ENCODE measurements at regions not wholly inside any gene's neighbourhood (a gene's known extent, or its start where the extent isn't known, plus 50 kb on each side); places are given as distances from the start of the nearest gene placed in this dataset.

GRCh38 chr12:127515941-127516340 is 751.0 kb upstream of the TMEM132C start:
- H3K4me2 ChIP-seq (ENCODE audit: low read length): peak overlapping the region; percentile 30
- CTCF ChIA-PET: no interaction called here
- POLR2A ChIA-PET (ENCODE audit: unreplicated experiment): interaction anchor here (1.0 kb wide), 1 partner anchor 275 kb away, joined by 3 read pairs; no protein-coding TSS in a partner anchor
- no peaks in the 10 kb centered on the region for H3K27me3 ChIP-seq (ENCODE audit: low read length)
- no peaks in the 10 kb centered on the region for H3F3A ChIP-seq (ENCODE audit: low read length, unreplicated experiment)
- BruUV-seq (replicated peaks): no TSS peak
- peak overlapping the region; percentile 36; the same call in 1 of the 2 replicates for H3K27ac ChIP-seq (ENCODE audit: low read length)
- no peaks in the 10 kb centered on the region for H4K20me1 ChIP-seq (ENCODE audit: low read length)
- ATAC-seq (no peak; the same call in 1 of the 2 replicates), DNase-seq (peak; percentile 27)
- H3K4me1 ChIP-seq (ENCODE audit: insufficient read depth, low read length): peaks cover 26% of the 10 kb centered on the region
- H3K9me3 ChIP-seq (ENCODE audit: low read length): no peaks in the 10 kb centered on the region
- intact Hi-C loops (cut with micrococcal nuclease): no loop called here
- no peak overlapping the region for H3K9ac ChIP-seq (ENCODE audit: low read length)
- no peaks in the 10 kb centered on the region for H3K36me3 ChIP-seq (ENCODE audit: low read depth, low read length)
- H2AFZ ChIP-seq (ENCODE audit: low read length): peak overlapping the region; percentile 36
- H3K4me3 ChIP-seq (ENCODE audit: low read length): no peak overlapping the region
- H3K9me2 ChIP-seq (replicated peaks; ENCODE audit: low read length): no peaks in the 10 kb centered on the region
- TF ChIP-seq EZH2phosphoT487 (IDR thresholded peaks at IDR 0.05; ENCODE audit: borderline replicate concordance, low read length): no peak
- H3K79me2 ChIP-seq (ENCODE audit: low read length): no peaks in the 10 kb centered on the region

DNA sequence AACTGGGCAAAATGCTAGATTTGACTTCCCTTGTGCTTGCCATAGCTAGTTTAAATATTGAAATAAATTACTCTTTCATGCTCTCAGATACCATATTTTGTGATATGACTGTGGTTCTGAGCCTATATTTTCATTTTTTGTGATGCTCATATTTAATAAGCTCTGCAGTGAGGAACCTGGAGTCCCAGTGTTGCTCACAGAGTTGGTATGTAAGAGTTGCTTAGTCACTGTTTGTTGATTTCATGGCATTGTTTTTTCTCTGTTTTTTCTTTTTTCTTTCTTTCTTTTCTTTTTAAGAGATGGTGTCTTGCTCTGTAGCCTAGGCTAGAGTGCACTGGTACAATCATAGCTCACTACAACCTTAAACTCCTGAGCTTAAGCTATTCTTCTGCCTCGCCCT is 750.5 kb upstream of the TMEM132C start:
- Histone ChIP-seq H3K4me1 (ENCODE audit: insufficient read depth, low read length) (peaks cover 21% of the 10 kb centered on the region), H3F3A (ENCODE audit: low read length, unreplicated experiment) (no peaks in the 10 kb centered on the region), H4K20me1 (ENCODE audit: low read length) (no peaks in the 10 kb centered on the region), H3K4me3 (ENCODE audit: low read length) (no peak overlapping the region), H3K4me2 (ENCODE audit: low read length) (peak overlapping the region; percentile 30), H3K36me3 (ENCODE audit: low read depth, low read length) (no peaks in the 10 kb centered on the region), H3K27me3 (ENCODE audit: low read length) (no peaks in the 10 kb centered on the region), H3K9me3 (ENCODE audit: low read length) (no peaks in the 10 kb centered on the region), H3K79me2 (ENCODE audit: low read length) (no peaks in the 10 kb centered on the region), H3K9ac (ENCODE audit: low read length) (no peak overlapping the region), H3K27ac (ENCODE audit: low read length) (peak overlapping the region; percentile 36; the same call in 1 of the 2 replicates), H2AFZ (ENCODE audit: low read length) (peak overlapping the region; percentile 36; the same call in 1 of the 2 replicates), H3K9me2 (replicated peaks; ENCODE audit: low read length) (no peaks in the 10 kb centered on the region)
- ChIA-PET CTCF (no interaction called here), POLR2A (ENCODE audit: unreplicated experiment) (interaction anchor here (1.0 kb wide), 1 partner anchor 276 kb away, joined by 3 read pairs; no protein-coding TSS in a partner anchor)
- ATAC-seq (peak; percentile 67), DNase-seq (peak; percentile 70)
- TF ChIP-seq EZH2 (IDR thresholded peaks at IDR 0.05; ENCODE audit: low read length, unreplicated experiment) (no peak), EZH2phosphoT487 (IDR thresholded peaks at IDR 0.05; ENCODE audit: borderline replicate concordance, low read length) (no peak)
- TF ChIP-seq, protein P1, sequence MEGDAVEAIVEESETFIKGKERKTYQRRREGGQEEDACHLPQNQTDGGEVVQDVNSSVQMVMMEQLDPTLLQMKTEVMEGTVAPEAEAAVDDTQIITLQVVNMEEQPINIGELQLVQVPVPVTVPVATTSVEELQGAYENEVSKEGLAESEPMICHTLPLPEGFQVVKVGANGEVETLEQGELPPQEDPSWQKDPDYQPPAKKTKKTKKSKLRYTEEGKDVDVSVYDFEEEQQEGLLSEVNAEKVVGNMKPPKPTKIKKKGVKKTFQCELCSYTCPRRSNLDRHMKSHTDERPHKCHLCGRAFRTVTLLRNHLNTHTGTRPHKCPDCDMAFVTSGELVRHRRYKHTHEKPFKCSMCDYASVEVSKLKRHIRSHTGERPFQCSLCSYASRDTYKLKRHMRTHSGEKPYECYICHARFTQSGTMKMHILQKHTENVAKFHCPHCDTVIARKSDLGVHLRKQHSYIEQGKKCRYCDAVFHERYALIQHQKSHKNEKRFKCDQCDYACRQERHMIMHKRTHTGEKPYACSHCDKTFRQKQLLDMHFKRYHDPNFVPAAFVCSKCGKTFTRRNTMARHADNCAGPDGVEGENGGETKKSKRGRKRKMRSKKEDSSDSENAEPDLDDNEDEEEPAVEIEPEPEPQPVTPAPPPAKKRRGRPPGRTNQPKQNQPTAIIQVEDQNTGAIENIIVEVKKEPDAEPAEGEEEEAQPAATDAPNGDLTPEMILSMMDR (conservative IDR thresholded peaks at IDR 0.05; ENCODE audit: low read depth, low read length): no peak
- intact Hi-C loops (cut with micrococcal nuclease): no loop called here
- BruUV-seq (replicated peaks): no TSS peak

DNA sequence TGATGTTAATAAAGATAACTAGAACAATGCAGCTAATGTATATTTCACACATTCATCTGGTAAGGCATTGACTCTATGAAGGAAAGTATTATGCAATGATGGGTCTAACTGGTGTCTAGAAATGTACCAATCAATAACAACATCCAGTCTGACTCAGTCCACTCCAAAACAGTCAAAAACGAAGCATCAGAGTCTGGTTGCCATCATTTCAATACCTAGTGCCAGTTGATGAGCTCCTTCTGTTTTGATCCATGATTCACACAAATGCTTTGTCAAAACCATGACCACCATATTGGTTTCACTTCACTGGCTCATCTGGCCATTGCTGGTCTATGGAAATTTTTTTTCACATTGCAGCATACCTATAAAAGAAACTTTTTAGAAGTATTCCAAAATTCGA is 747.2 kb upstream of the TMEM132C start:
- DNase-seq (no peak), ATAC-seq (no peak)
- Histone ChIP-seq H2AFZ (ENCODE audit: low read length) (no peak overlapping the region), H3K9me3 (ENCODE audit: low read length) (no peaks in the 10 kb centered on the region), H3K36me3 (ENCODE audit: low read depth, low read length) (no peaks in the 10 kb centered on the region), H3K9me2 (replicated peaks; ENCODE audit: low read length) (no peaks in the 10 kb centered on the region), H3K4me1 (ENCODE audit: insufficient read depth, low read length) (peaks cover 17% of the 10 kb centered on the region), H3F3A (ENCODE audit: low read length, unreplicated experiment) (no peaks in the 10 kb centered on the region), H3K79me2 (ENCODE audit: low read length) (no peaks in the 10 kb centered on the region), H4K20me1 (ENCODE audit: low read length) (no peaks in the 10 kb centered on the region), H3K9ac (ENCODE audit: low read length) (no peak overlapping the region), H3K4me3 (ENCODE audit: low read length) (no peak overlapping the region), H3K27ac (ENCODE audit: low read length) (no peak overlapping the region), H3K27me3 (ENCODE audit: low read length) (no peaks in the 10 kb centered on the region), H3K4me2 (ENCODE audit: low read length) (no peak overlapping the region)
- intact Hi-C loops (cut with micrococcal nuclease): no loop called here
- POLR2A ChIA-PET (ENCODE audit: unreplicated experiment): no interaction called here
- TF ChIP-seq, protein P1 (conservative IDR thresholded peaks at IDR 0.05; ENCODE audit: low read depth, low read length): no peak
- TF ChIP-seq EZH2 (IDR thresholded peaks at IDR 0.05; ENCODE audit: low read length, unreplicated experiment): no peak
- no peak for TF ChIP-seq EZH2phosphoT487 (IDR thresholded peaks at IDR 0.05; ENCODE audit: borderline replicate concordance, low read length)
- BruUV-seq (replicated peaks): no TSS peak
- CTCF ChIA-PET: no interaction called here

Data from PC-3 (cell line).